OCI-LY7 (cell line): ENCODE measurements at regions not wholly inside any gene's neighbourhood (a gene's known extent, or its start where the extent isn't known, plus 50 kb on each side); places are given as distances from the start of the nearest gene placed in this dataset.

Source experiments
- BruUV-seq: library from RNA; stranded (reverse); fragments of 400-500 nt; replicated peaks from 2 replicates; lab custom pipeline; 2021; lab: Mats Ljungman, UMichigan
- CTCF ChIA-PET: fragments of 300-600 bp; sonication (Branson Sonifier 250); formaldehyde crosslinking; loops from one replicate; lab custom pipeline; 2022; ENCODE audit warnings: antibody characterized with exemption; ENCODE audit not compliant: unreplicated experiment; lab: Charles Lee
- POLR2A ChIA-PET: fragments of 300-600 bp; sonication (Branson Sonifier 250); formaldehyde crosslinking; loops from one replicate; lab custom pipeline; 2022; ENCODE audit warnings: antibody characterized with exemption; lab: Charles Lee
- DNase-seq: peaks from one replicate; pipeline ENCODE4 v3.0.0-alpha.2; 2015; ENCODE audit warnings: low spot score
- H2AFZ ChIP-seq: fragments of 200-600 bp; sonication (generic), shearing (Covaris generic); 2 replicates; pipeline ENCODE4 v1.6.1; 2014; ENCODE audit warnings: mild to moderate bottlenecking, antibody characterized with exemption, low read length, moderate library complexity
- H3K27ac ChIP-seq: fragments of 200-600 bp; sonication (generic); 2 replicates; pipeline ENCODE4 v1.5.1; 2014; ENCODE audit warnings: mixed run types, low read depth, mild to moderate bottlenecking, moderate library complexity, low read length, inconsistent platforms; ENCODE audit not compliant: poor library complexity, severe bottlenecking
- H3K36me3 ChIP-seq: fragments of 200-600 bp; sonication (generic); 2 replicates; pipeline ENCODE4 v1.6.1; 2014; ENCODE audit warnings: mild to moderate bottlenecking, antibody characterized with exemption, low read length, moderate library complexity, mixed read lengths; ENCODE audit not compliant: insufficient read depth
- H3K4me1 ChIP-seq: fragments of 200-600 bp; sonication (generic); 2 replicates; pipeline ENCODE4 v1.5.1; 2014; ENCODE audit warnings: mild to moderate bottlenecking, low read length; ENCODE audit not compliant: insufficient read depth, poor library complexity, severe bottlenecking
- H3K4me2 ChIP-seq: fragments of 200-600 bp; sonication (generic); 2 replicates; pipeline ENCODE4 v1.6.1; 2014; ENCODE audit warnings: mild to moderate bottlenecking, low read length
- H3K4me3 ChIP-seq: fragments of 200-600 bp; sonication (generic); 2 replicates; pipeline ENCODE4 v1.5.1; 2014; ENCODE audit warnings: mild to moderate bottlenecking, low read depth, low read length; ENCODE audit not compliant: poor library complexity, severe bottlenecking
- H3K79me2 ChIP-seq: fragments of 200-600 bp; sonication (generic); 2 replicates; pipeline ENCODE4 v1.6.1; 2016; ENCODE audit warnings: low read depth, mild to moderate bottlenecking, low read length, moderate library complexity, mixed read lengths; ENCODE audit not compliant: insufficient read depth
- H3K9me2 ChIP-seq: fragments of 200-600 bp; sonication (generic); 2 replicates; pipeline ENCODE4 v1.6.1; 2016; ENCODE audit warnings: mild to moderate bottlenecking, low read length, mixed read lengths; ENCODE audit not compliant: insufficient read depth
- H3K9me3 ChIP-seq: fragments of 200-600 bp; sonication (generic); 2 replicates; pipeline ENCODE4 v1.6.1; 2014; ENCODE audit warnings: mild to moderate bottlenecking, mixed run types, low read length, mixed read lengths
- H4K20me1 ChIP-seq: fragments of 200-600 bp; sonication (generic); 2 replicates; pipeline ENCODE4 v1.6.1; 2014; ENCODE audit warnings: mild to moderate bottlenecking, antibody characterized with exemption, low read length, moderate library complexity, mixed read lengths; ENCODE audit not compliant: insufficient read depth
- EZH2phosphoT487 ChIP-seq: fragments of 200-600 bp; sonication (generic); IDR thresholded peaks from 2 replicates; pipeline ENCODE4 v1.6.1; 2018; ENCODE audit warnings: low read depth, borderline replicate concordance, mild to moderate bottlenecking, mixed run types, antibody characterized with exemption, low read length, moderate library complexity, mixed read lengths
- intact Hi-C: fragments of 100-400 bp; cut with micrococcal nuclease; formaldehyde crosslinking; loops from one replicate; pipeline ENCODE4 v1.10.0; 2022; ENCODE audit not compliant: unreplicated experiment
- TF ChIP-seq, protein P1 (sequence below): fragments of 200-600 bp; sonication (generic); conservative IDR thresholded peaks from 2 replicates; pipeline ENCODE4 v1.5.1; 2014; ENCODE audit warnings: mild to moderate bottlenecking, antibody characterized with exemption, low read length, moderate library complexity, mixed read lengths

DNA sequence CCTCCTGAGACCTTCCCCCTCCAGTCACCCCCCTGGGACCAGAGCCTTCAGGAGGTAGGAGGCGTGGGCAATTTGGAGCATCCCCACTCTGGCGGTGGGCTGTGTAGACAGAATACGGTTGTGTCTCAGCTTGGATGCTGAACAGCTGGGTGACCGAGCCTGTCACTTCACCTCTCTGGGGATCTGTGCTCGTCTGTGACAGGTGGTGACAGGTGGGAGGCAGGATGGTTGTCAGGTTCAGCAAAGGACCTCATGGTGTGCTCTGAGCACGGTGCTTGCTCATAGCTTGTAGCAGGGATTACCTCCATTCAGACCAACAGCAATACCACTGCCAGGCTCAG, 186.5 kb upstream of the HS6ST1 start:
- Histone ChIP-seq H3K79me2 (no peaks in the 10 kb centered on the region), H3K4me3 (no peak overlapping the region), H3K9me2 (no peaks in the 10 kb centered on the region), H3K4me2 (no peak overlapping the region), H3K27ac (no peak overlapping the region), H3K4me1 (peaks cover 24% of the 10 kb centered on the region), H3K36me3 (no peaks in the 10 kb centered on the region), H4K20me1 (no peaks in the 10 kb centered on the region), H3K9me3 (no peaks in the 10 kb centered on the region), H2AFZ (no peak overlapping the region)
- TF ChIP-seq, protein P1, sequence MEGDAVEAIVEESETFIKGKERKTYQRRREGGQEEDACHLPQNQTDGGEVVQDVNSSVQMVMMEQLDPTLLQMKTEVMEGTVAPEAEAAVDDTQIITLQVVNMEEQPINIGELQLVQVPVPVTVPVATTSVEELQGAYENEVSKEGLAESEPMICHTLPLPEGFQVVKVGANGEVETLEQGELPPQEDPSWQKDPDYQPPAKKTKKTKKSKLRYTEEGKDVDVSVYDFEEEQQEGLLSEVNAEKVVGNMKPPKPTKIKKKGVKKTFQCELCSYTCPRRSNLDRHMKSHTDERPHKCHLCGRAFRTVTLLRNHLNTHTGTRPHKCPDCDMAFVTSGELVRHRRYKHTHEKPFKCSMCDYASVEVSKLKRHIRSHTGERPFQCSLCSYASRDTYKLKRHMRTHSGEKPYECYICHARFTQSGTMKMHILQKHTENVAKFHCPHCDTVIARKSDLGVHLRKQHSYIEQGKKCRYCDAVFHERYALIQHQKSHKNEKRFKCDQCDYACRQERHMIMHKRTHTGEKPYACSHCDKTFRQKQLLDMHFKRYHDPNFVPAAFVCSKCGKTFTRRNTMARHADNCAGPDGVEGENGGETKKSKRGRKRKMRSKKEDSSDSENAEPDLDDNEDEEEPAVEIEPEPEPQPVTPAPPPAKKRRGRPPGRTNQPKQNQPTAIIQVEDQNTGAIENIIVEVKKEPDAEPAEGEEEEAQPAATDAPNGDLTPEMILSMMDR = no peak
- no peak for TF ChIP-seq EZH2phosphoT487
- peak; percentile 43 for DNase-seq
- no TSS peak for BruUV-seq
- CTCF ChIA-PET = no interaction called here
- intact Hi-C loops = loop anchor here (10.0 kb wide), 2 partner anchors 200 to 250 kb away; no protein-coding TSS in a partner anchor
- POLR2A ChIA-PET = no interaction called here

DNA sequence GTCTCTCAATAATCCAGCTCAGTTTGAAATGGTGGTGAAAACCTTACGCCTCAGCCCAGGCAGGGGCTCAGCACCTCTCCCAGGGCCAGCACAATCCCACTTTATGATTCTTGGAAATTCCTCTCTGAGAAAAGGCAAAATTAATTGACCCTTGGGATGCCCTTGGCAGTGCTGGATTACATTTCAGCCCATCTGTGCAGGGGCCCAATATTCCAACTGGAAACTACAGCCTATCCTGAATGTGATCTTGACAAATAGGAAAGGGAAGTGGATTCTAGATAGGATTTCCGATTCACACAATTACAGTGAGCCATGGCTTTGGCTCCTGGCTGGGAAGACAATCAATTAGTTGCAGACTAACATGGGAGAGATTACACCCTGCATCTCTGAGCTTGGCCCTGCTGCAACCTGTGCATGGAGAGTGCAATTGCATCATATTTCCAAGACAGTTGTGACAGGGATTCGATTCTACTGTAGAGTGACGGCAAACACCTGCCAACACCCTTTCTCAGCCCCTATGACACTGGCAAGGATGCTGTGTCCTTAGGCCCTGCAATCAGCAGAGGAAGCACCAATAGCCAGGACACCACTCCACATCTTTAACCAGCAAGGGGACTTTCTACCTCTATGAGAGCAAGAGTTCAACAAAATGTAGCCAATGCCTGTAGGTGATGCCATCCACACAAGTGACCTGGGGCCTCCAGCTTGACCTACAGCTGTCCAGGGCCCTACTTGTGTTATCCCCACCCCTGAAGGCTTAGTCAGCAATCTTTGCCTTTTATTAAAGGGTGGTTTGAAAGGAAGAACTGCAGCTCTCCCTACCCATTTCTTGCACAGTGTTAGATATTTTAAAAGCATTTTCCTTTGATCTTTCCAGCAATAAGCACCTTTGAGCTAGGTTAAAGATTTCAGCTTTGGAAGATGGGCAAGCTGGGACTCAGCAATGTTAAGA, 187.2 kb upstream of the HS6ST1 start:
- Histone ChIP-seq H4K20me1 (no peaks in the 10 kb centered on the region), H3K9me2 (no peaks in the 10 kb centered on the region), H3K4me3 (no peak overlapping the region), H3K36me3 (no peaks in the 10 kb centered on the region), H3K79me2 (no peaks in the 10 kb centered on the region), H3K4me2 (no peak overlapping the region), H3K4me1 (peaks cover 24% of the 10 kb centered on the region), H2AFZ (no peak overlapping the region), H3K9me3 (no peaks in the 10 kb centered on the region), H3K27ac (no peak overlapping the region)
- TF ChIP-seq, protein P1 = no peak
- TF ChIP-seq EZH2phosphoT487 = no peak
- BruUV-seq = no TSS peak
- CTCF ChIA-PET = no interaction called here
- POLR2A ChIA-PET = interaction anchor here (0.5 kb wide), 1 partner anchor 1827 kb away, joined by 3 read pairs; no protein-coding TSS in a partner anchor
- intact Hi-C loops = loop anchor here (10.0 kb wide), 2 partner anchors 201 to 249 kb away; no protein-coding TSS in a partner anchor
- DNase-seq = no peak

DNA sequence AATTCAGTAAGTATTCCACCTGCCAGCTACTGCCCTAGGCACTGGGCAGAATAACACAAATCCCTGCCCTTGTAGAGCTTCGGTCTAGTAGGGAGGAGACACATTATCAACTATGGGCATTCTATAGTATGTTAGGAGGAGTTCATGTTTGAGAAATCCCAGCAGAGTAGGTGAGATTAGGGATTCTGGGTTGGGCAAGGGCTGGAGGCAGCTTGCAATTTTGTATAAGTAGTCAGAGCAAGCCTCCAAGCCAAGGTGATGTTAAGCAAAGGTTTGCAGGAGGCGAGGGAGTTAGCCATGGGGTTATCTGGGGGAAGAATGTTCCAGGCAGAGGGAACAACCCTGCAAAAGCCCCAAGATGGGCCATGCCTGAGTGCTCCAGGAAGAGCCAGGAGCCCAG, 187.9 kb upstream of the HS6ST1 start:
- Histone ChIP-seq H4K20me1 (no peaks in the 10 kb centered on the region), H3K79me2 (no peaks in the 10 kb centered on the region), H2AFZ (no peak overlapping the region), H3K4me3 (no peak overlapping the region), H3K9me2 (no peaks in the 10 kb centered on the region), H3K27ac (no peak overlapping the region), H3K4me2 (no peak overlapping the region), H3K9me3 (no peaks in the 10 kb centered on the region), H3K36me3 (no peaks in the 10 kb centered on the region), H3K4me1 (peaks cover 24% of the 10 kb centered on the region)
- no TSS peak for BruUV-seq
- CTCF ChIA-PET = no interaction called here
- POLR2A ChIA-PET = interaction anchor here (0.5 kb wide), 1 partner anchor 1827 kb away, joined by 3 read pairs; no protein-coding TSS in a partner anchor
- no peak for DNase-seq
- intact Hi-C loops = loop anchor here (10.0 kb wide), 2 partner anchors 202 to 248 kb away; no protein-coding TSS in a partner anchor
- TF ChIP-seq, protein P1 = no peak
